CD4-positive, alpha-beta T cell (primary cell): ENCODE measurements at regions not wholly inside any gene's neighbourhood (a gene's known extent, or its start where the extent isn't known, plus 50 kb on each side); places are given as distances from the start of the nearest gene placed in this dataset.
"Not testable (repeated sequence)": the region's sequence is repeated elsewhere in the genome, so short reads cannot be mapped to it uniquely, and the experiment has no call there.

ENCODE experiments used
- ATAC-seq: fragments of 200-7000 bp; cut with Tn5 transposase; one replicate; pipeline ENCODE4 v1.10.0; 2022; ENCODE audit warnings: mild to moderate bottlenecking; ENCODE audit not compliant: poor library complexity
- CTCF ChIA-PET: fragments of 350-600 bp; sonication (Branson Sonifier 250); formaldehyde crosslinking; loops from one replicate; lab custom pipeline; 2021; ENCODE audit warnings: antibody characterized with exemption, inconsistent platforms; lab: Charles Lee
- POLR2A ChIA-PET: fragments of 350-600 bp; sonication (Branson Sonifier 250); formaldehyde crosslinking; loops from one replicate; lab custom pipeline; 2021; ENCODE audit warnings: antibody characterized with exemption, inconsistent platforms; lab: Charles Lee
- DNase-seq, 14 experiments: peaks; one replicate each; pipeline ENCODE4 v3.0.0-alpha.2; 2013 to 2020; ENCODE audit warnings: mixed read lengths in 2 of 14
- H3K27ac ChIP-seq, 2 donors: one replicate each; pipeline versions ENCODE4 v1.5.1 to v1.7.0; 2013; ENCODE audit warnings: low read length in 2 of 2, low read depth in 1 of 2, mild to moderate bottlenecking in 1 of 2
- H3K27me3 ChIP-seq, 2 experiments: 1 replicate in 1 of 2; 2 replicates in 1 of 2; pipeline versions ENCODE4 v1.6.1 to v1.7.0; 2013; ENCODE audit warnings: low read length in 2 of 2, control low read depth in 1 of 2, mild to moderate bottlenecking in 1 of 2, moderate library complexity in 1 of 2; ENCODE audit not compliant: insufficient read depth in 2 of 2, control insufficient read depth in 1 of 2
- H3K36me3 ChIP-seq: one replicate; pipeline ENCODE4 v1.6.1; 2013; ENCODE audit warnings: low read length, control low read depth; ENCODE audit not compliant: insufficient read depth
- H3K4me1 ChIP-seq: one replicate; pipeline ENCODE4 v1.6.1; 2013; ENCODE audit warnings: low read length, control low read depth; ENCODE audit not compliant: insufficient read depth
- H3K4me3 ChIP-seq: one replicate; pipeline ENCODE4 v1.5.1; 2013; ENCODE audit warnings: mild to moderate bottlenecking, low read length, moderate library complexity
- H3K9me3 ChIP-seq, 2 experiments: 1 replicate in 1 of 2; 2 replicates in 1 of 2; pipeline versions ENCODE4 v1.6.1 to v1.7.0; 2013; ENCODE audit warnings: low read length in 2 of 2, mild to moderate bottlenecking in 2 of 2, control low read depth in 1 of 2, moderate library complexity in 1 of 2; ENCODE audit not compliant: control insufficient read depth in 1 of 2, insufficient read depth in 1 of 2
- H3K27ac Mint-ChIP-seq: one replicate; pipeline ENCODE4 v1.8.0; 2020; ENCODE audit warnings: mixed read lengths
- H3K27me3 Mint-ChIP-seq: one replicate; pipeline ENCODE4 v1.8.0; 2021; ENCODE audit warnings: mixed read lengths
- H3K36me3 Mint-ChIP-seq: one replicate; pipeline ENCODE4 v1.8.0; 2021; ENCODE audit warnings: low read depth, mixed read lengths
- H3K4me1 Mint-ChIP-seq: one replicate; pipeline ENCODE4 v1.8.0; 2021; ENCODE audit warnings: low read depth, mixed read lengths
- H3K4me3 Mint-ChIP-seq: one replicate; pipeline ENCODE4 v1.8.0; 2020; ENCODE audit warnings: mild to moderate bottlenecking, mixed read lengths
- H3K9me3 Mint-ChIP-seq: one replicate; pipeline ENCODE4 v1.8.0; 2020; ENCODE audit warnings: mixed read lengths
- intact Hi-C, 2 experiments: fragments of 100-400 bp; cut with DNase I in 1 of 2; cut with micrococcal nuclease in 1 of 2; formaldehyde crosslinking; loops; one replicate each; pipeline versions ENCODE4 v1.15.1 to v1.9.0; 2023 to 2025; cut with DNase I, micrococcal nuclease
- TF ChIP-seq, protein P1 (sequence below): fragments of 200-600 bp; IDR thresholded peaks from one replicate; pipeline ENCODE4 v1.8.0; 2022; ENCODE audit warnings: antibody characterized with exemption, mild to moderate bottlenecking

DNA sequence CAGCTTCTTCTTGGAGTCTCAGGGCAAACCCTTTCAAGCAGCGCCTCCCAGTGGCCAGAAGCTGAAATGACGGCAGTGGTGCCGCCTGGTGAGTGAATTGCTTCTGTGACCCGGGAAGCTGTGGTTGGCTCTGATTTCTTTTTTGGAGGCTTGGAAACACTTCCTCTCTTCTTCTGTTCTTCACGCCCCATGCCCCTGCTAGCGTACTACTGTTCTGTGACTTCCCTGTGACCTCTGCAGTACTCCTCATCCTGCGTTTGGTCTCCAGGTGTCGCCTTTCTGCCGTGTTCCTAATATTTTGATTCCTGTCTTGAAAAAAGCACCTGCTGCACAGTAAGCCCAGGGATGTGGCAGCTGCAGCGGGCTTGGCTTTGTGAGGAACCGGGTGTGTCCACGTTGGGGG, 176.4 kb downstream of the ADRA2C start:
- H3K9me3 ChIP-seq, intact Hi-C loops, H3K27me3 ChIP-seq, H3K36me3 Mint-ChIP-seq, POLR2A ChIA-PET, H3K4me3 Mint-ChIP-seq, H3K27ac Mint-ChIP-seq, ATAC-seq, H3K27ac ChIP-seq, H3K4me3 ChIP-seq, H3K27me3 Mint-ChIP-seq, H3K4me1 ChIP-seq, H3K36me3 ChIP-seq, H3K9me3 Mint-ChIP-seq: not testable (repeated sequence)
- H3K4me1 Mint-ChIP-seq, result peaks cover 11% of the 10 kb centered on the region
- CTCF ChIA-PET, result interaction anchor here (0.8 kb wide), 1 partner anchor 40 kb away, joined by 3 read pairs; no protein-coding TSS in a partner anchor
- TF ChIP-seq, protein P1, sequence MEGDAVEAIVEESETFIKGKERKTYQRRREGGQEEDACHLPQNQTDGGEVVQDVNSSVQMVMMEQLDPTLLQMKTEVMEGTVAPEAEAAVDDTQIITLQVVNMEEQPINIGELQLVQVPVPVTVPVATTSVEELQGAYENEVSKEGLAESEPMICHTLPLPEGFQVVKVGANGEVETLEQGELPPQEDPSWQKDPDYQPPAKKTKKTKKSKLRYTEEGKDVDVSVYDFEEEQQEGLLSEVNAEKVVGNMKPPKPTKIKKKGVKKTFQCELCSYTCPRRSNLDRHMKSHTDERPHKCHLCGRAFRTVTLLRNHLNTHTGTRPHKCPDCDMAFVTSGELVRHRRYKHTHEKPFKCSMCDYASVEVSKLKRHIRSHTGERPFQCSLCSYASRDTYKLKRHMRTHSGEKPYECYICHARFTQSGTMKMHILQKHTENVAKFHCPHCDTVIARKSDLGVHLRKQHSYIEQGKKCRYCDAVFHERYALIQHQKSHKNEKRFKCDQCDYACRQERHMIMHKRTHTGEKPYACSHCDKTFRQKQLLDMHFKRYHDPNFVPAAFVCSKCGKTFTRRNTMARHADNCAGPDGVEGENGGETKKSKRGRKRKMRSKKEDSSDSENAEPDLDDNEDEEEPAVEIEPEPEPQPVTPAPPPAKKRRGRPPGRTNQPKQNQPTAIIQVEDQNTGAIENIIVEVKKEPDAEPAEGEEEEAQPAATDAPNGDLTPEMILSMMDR, result peak; percentile 62
- DNase-seq, result peak in 13 of 14 experiments; percentile 14 to 55 (median 39)

DNA sequence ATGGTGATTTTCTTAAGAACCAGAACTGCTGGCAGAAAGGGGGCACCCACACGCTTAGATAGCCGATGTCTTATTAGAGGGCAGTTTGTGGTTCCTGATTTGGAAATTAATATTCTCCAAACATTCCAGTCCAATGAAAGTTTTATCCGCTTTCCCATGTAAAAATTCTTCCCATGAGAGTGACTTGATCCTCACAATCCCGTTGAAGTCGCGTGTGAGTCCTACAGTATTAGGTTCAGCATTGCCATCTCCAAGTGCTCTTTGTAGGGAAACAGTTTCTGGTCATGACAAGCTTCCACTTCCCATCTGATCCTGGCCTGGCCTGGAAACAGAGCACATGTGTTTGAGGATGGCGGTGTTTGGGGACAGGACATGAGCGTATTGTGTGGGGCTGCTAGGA, 176.9 kb downstream of the ADRA2C start:
- H3K36me3 ChIP-seq, intact Hi-C loops, H3K9me3 ChIP-seq, ATAC-seq, H3K4me3 Mint-ChIP-seq, H3K27ac Mint-ChIP-seq, H3K36me3 Mint-ChIP-seq, H3K4me3 ChIP-seq, DNase-seq, H3K27me3 Mint-ChIP-seq, H3K4me1 ChIP-seq, H3K27ac ChIP-seq, POLR2A ChIA-PET, H3K9me3 Mint-ChIP-seq, H3K27me3 ChIP-seq: not testable (repeated sequence)
- H3K4me1 Mint-ChIP-seq, result peaks cover 11% of the 10 kb centered on the region
- CTCF ChIA-PET, result interaction anchor here (0.8 kb wide), 1 partner anchor 40 kb away, joined by 3 read pairs; no protein-coding TSS in a partner anchor

DNA sequence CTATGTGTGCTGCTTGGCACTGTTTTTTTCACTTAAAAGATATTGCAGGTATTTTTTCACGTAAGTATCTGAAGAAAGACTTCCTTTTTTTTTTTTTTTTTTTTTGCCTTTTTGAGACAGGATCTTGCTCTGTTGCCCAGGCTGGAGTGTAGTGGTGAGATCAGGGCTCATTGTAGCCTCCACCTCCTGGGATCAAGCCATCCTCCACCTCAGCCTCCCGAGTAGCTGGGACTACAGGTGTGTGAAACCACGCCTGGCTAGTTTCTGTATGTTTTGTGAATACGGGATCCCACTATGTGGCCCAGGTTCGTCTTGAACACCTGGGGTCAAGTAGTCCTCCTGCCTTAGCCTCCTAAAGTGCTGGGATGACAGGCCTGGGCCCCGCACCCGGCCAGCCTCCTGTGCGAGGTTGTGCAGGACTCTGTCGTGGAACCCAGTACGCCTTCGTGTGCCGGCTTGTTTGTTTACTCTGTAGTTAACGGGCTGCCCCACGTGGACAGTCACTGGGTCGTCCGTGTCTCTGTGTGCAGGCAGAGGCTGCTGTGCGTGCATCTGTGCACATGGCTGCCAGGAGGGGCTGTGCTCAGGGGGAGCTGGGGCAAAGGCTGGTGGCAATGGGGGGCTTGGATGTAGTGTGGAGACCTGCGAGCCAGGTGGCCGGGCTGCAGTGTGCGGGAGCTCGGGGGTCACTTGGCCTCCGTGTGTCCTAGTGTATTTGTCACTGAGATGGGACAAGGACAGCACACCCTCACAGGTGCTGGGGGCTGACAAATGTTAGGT, 179.5 kb downstream of the ADRA2C start:
- Mint-ChIP-seq H3K27ac (no peak overlapping the region), H3K9me3 (no peaks in the 10 kb centered on the region), H3K4me3 (no peak overlapping the region), H3K36me3 (no peaks in the 10 kb centered on the region), H3K27me3 (peaks cover 7% of the 10 kb centered on the region), H3K4me1 (peaks cover 11% of the 10 kb centered on the region)
- TF ChIP-seq, protein P1, result no peak
- Histone ChIP-seq H3K36me3 (no peaks in the 10 kb centered on the region), H3K4me3 (no peak overlapping the region), H3K27ac (no peak overlapping the region), H3K4me1 (no peaks in the 10 kb centered on the region), H3K27me3 (no peaks in the 10 kb centered on the region), H3K9me3 (no peaks in the 10 kb centered on the region)
- ChIA-PET POLR2A (no interaction called here), CTCF (no interaction called here)
- intact Hi-C loops, result no loop called here
- no peak for ATAC-seq
- no peak for DNase-seq

DNA sequence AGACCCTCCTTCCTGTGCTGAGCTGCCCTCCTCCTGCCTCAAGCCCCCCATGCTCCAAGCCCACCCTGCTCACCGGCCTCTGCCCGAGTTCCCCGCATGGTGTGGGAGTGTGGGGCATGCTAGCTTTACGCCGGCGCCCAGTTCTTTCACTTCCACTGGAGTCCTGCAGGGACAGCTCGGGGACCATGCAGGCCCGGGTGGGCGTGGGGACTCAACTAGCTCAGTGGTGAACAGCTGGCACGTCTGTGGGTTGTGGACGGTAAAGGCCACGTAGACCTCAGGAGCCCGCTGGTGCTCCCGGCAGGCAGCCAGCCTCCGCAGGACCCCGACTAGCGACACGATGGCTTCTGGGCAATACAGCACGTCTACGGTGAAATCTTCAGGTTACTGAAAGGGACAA, 180.4 kb downstream of the ADRA2C start:
- CTCF ChIA-PET, DNase-seq, POLR2A ChIA-PET, H3K27ac ChIP-seq, H3K4me3 Mint-ChIP-seq, H3K27me3 Mint-ChIP-seq, H3K36me3 Mint-ChIP-seq, H3K27ac Mint-ChIP-seq, H3K36me3 ChIP-seq, H3K4me3 ChIP-seq, H3K9me3 Mint-ChIP-seq, H3K9me3 ChIP-seq, H3K4me1 ChIP-seq, H3K27me3 ChIP-seq, intact Hi-C loops, ATAC-seq: not testable (repeated sequence)
- peaks cover 11% of the 10 kb centered on the region for H3K4me1 Mint-ChIP-seq

DNA sequence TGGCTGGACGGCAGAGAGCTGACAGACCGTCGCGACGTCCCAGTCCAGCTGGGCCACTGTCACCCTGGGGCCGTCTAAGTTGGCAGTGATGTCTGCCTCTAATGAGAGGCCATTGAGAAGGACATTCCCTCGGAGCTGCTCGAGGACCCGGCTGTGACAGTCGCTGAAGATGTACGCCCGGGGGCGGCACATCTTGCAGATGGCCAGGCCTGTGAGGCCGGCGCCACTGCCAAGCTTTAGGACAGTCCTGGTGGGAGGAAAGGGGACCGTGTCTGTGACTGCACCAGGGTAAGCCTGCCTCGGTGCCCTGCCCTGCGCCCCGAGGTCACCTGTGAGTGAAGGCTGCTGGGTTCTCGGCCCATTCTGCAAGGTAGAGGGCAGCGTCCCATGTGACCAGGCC, 181.6 kb downstream of the ADRA2C start:
- H3K4me1 Mint-ChIP-seq, DNase-seq, H3K27ac Mint-ChIP-seq, H3K9me3 Mint-ChIP-seq, H3K4me3 ChIP-seq, H3K9me3 ChIP-seq, ATAC-seq, H3K36me3 ChIP-seq, H3K27ac ChIP-seq, H3K36me3 Mint-ChIP-seq, H3K27me3 Mint-ChIP-seq, intact Hi-C loops, H3K27me3 ChIP-seq, H3K4me3 Mint-ChIP-seq, POLR2A ChIA-PET, H3K4me1 ChIP-seq, CTCF ChIA-PET: not testable (repeated sequence)

DNA sequence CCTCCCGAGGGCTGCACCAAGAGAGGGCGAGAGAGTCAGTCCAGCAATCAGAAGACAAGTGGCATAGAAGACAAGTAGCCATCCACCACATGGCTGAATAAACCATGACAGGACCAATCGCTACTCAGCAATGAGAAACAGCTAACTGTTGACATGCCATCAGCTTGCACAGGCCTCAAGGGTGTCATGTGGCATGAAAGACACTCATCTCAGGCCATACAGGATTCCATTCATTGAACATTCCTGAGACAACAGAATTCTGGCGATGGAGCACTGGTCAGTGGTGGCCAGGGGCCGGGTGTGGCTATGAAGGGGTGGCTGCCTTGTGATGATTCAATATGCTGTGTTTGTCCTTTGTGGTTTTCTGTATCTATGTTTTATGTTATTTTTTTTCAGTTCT, 182.0 kb downstream of the ADRA2C start:
- H3K4me3 Mint-ChIP-seq, H3K36me3 Mint-ChIP-seq, intact Hi-C loops, H3K27me3 ChIP-seq, H3K27ac ChIP-seq, ATAC-seq, H3K27ac Mint-ChIP-seq, H3K4me1 Mint-ChIP-seq, POLR2A ChIA-PET, H3K4me3 ChIP-seq, H3K27me3 Mint-ChIP-seq, DNase-seq, H3K9me3 ChIP-seq, H3K36me3 ChIP-seq, H3K4me1 ChIP-seq, H3K9me3 Mint-ChIP-seq, CTCF ChIA-PET: not testable (repeated sequence)
